Prostate gland (tissue), 2 donors: ENCODE measurements at regions not wholly inside any gene's neighbourhood (a gene's known extent, or its start where the extent isn't known, plus 50 kb on each side); places are given as distances from the start of the nearest gene placed in this dataset.

Experiments used
- CTCF ChIP-seq, 4 experiments: fragments of 200-600 bp in 2 of 4; fragments of 450-650 bp in 2 of 4; sonication (generic) in 2 of 4; IDR thresholded peaks; 1 replicate in 3 of 4; 2 replicates in 1 of 4; pipeline ENCODE4 v1.5.1; 2016 to 2019; ENCODE audit warnings: antibody characterized with exemption in 4 of 4, mild to moderate bottlenecking in 2 of 4, moderate library complexity in 2 of 4
- POLR2AphosphoS5 ChIP-seq: sonication (generic); formaldehyde crosslinking; IDR thresholded peaks from one replicate; pipeline ENCODE4 v1.6.1; 2017; ENCODE audit warnings: antibody characterized with exemption

GRCh38 chr7:18330548-18330947, 165.0 kb upstream of the HDAC9 start:
- TF ChIP-seq CTCF (IDR thresholded peaks at IDR 0.05) (no peak), POLR2AphosphoS5 (no peak)
